Esophagus muscularis mucosa (tissue), 4 donors: ENCODE measurements at regions not wholly inside any gene's neighbourhood (a gene's known extent, or its start where the extent isn't known, plus 50 kb on each side); places are given as distances from the start of the nearest gene placed in this dataset.

Experiments
- DNase-seq: peaks from one replicate; pipeline ENCODE4 v3.0.0-alpha.2; 2017; ENCODE audit errors: extremely low spot score
- H3K27ac ChIP-seq, 4 donors: fragments of 200-600 bp; sonication (generic); replicated peaks in 1 of 4; 1 replicate in 3 of 4; 2 replicates in 1 of 4; pipeline ENCODE4 v1.5.1; 2016 to 2019; ENCODE audit warnings: mild to moderate bottlenecking in 1 of 4
- H3K27me3 ChIP-seq, 4 donors: fragments of 200-600 bp; sonication (generic); one replicate each; pipeline versions ENCODE4 v1.5.1 to v1.6.0; 2016 to 2019
- H3K36me3 ChIP-seq, 4 donors: fragments of 200-600 bp; sonication (generic); one replicate each; pipeline ENCODE4 v1.5.1; 2016 to 2019
- H3K4me1 ChIP-seq, 4 donors: fragments of 200-600 bp; sonication (generic); one replicate each; pipeline ENCODE4 v1.5.1; 2016 to 2019
- H3K4me3 ChIP-seq, 4 donors: fragments of 200-600 bp; sonication (generic); 1 replicate in 2 of 4; 2 replicates in 2 of 4; pipeline ENCODE4 v1.5.1; 2016 to 2019; ENCODE audit warnings: mild to moderate bottlenecking in 4 of 4, moderate library complexity in 1 of 4
- H3K9me3 ChIP-seq, 4 donors: fragments of 200-600 bp; sonication (generic); 1 replicate in 3 of 4; 2 replicates in 1 of 4; pipeline ENCODE4 v1.5.1; 2016 to 2019
- EP300 ChIP-seq: sonication (generic); formaldehyde crosslinking; IDR thresholded peaks from one replicate; pipeline ENCODE4 v1.6.1; 2017; ENCODE audit warnings: antibody characterized with exemption
- POLR2A ChIP-seq: fragments of 450-650 bp; IDR thresholded peaks from one replicate; pipeline ENCODE4 v1.6.1; 2017; ENCODE audit warnings: antibody characterized with exemption, moderate library complexity, mild to moderate bottlenecking, low read depth
- POLR2AphosphoS5 ChIP-seq, 2 donors: sonication (generic); formaldehyde crosslinking; IDR thresholded peaks; one replicate each; pipeline ENCODE4 v1.6.1; 2017; ENCODE audit warnings: antibody characterized with exemption in 2 of 2
- WGBS: methylation state at CpG from one replicate; pipeline ENCODE4 v1.1.5; 2018; 5-methylcytosine and 5-hydroxymethylcytosine counted together
- intact Hi-C: fragments of 100-400 bp; cut with DNase I; formaldehyde crosslinking; loops from one replicate; pipeline ENCODE4 v1.15.1; 2023
- TF ChIP-seq, protein P1 (sequence below), 3 experiments: fragments of 200-600 bp in 2 of 3; fragments of 450-650 bp in 1 of 3; sonication (generic) in 2 of 3; IDR thresholded peaks; one replicate each; pipeline ENCODE4 v1.5.1; 2017 to 2019; ENCODE audit warnings: antibody characterized with exemption in 3 of 3, mild to moderate bottlenecking in 2 of 3, moderate library complexity in 1 of 3

DNA sequence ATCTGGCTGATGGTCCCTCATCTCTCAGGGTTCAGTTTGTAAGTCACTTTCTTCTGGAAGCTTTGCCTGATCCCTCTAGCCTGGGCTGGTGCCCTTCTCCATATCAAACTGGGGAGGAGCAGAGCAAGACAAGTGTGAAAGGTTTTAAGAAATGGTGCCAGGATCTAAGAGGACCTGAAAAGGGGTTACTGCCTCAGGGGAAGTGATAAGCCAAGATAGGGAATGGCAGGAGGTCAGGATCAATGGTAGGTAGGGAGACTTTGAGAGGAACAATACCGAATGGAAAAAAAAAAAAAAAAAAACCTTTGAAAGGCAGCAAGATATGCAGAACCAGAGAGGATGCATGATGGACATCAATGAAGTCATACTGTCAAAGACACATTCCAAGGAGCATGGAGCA lies 67.5 kb upstream of the TLR4 start:
- Histone ChIP-seq H3K9me3 (no peaks in the 10 kb centered on the region), H3K4me1 (no peaks in the 10 kb centered on the region), H3K27ac (no peak overlapping the region), H3K27me3 (peaks cover 0 to 7% (median 0%) of the 10 kb centered on the region in 4 donors), H3K4me3 (no peak overlapping the region), H3K36me3 (no peaks in the 10 kb centered on the region)
- no peak for TF ChIP-seq EP300
- TF ChIP-seq, protein P1, sequence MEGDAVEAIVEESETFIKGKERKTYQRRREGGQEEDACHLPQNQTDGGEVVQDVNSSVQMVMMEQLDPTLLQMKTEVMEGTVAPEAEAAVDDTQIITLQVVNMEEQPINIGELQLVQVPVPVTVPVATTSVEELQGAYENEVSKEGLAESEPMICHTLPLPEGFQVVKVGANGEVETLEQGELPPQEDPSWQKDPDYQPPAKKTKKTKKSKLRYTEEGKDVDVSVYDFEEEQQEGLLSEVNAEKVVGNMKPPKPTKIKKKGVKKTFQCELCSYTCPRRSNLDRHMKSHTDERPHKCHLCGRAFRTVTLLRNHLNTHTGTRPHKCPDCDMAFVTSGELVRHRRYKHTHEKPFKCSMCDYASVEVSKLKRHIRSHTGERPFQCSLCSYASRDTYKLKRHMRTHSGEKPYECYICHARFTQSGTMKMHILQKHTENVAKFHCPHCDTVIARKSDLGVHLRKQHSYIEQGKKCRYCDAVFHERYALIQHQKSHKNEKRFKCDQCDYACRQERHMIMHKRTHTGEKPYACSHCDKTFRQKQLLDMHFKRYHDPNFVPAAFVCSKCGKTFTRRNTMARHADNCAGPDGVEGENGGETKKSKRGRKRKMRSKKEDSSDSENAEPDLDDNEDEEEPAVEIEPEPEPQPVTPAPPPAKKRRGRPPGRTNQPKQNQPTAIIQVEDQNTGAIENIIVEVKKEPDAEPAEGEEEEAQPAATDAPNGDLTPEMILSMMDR (IDR thresholded peaks at IDR 0.05), result no peak
- no peak for TF ChIP-seq POLR2A
- TF ChIP-seq POLR2AphosphoS5 (IDR thresholded peaks at IDR 0.05), result no peak
- 86% methylated on average over 1 of the region's 1 CpG for WGBS
- DNase-seq, result no peak
- intact Hi-C loops, result no loop called here

DNA sequence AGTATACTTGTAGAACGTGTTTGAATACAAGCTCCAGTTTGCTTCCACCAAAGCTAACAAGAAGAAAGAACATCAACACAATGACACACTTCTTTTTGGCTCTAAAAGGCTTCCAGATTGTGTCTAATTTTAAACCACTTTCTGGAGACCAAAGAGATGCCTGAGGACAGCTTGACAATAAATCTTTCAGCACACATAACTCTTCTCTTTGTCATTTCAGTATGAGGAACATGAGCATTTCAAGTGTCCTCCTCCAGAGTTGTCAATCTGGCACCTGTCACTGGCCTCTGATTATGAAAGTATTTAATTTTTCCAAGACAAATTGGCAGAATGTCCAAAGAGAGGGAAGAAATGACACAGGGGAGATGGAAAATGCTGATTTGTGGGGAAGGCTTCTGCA lies 79.0 kb upstream of the TLR4 start:
- TF ChIP-seq EP300, result no peak
- TF ChIP-seq POLR2A, result no peak
- TF ChIP-seq, protein P1 (IDR thresholded peaks at IDR 0.05), result no peak
- no peak for TF ChIP-seq POLR2AphosphoS5 (IDR thresholded peaks at IDR 0.05)
- WGBS, result 89% methylated on average over 1 of the region's 1 CpG
- peaks cover 0 to 35% (median 26%) of the 10 kb centered on the region in 4 donors for H3K9me3 ChIP-seq
- no peak overlapping the region for H3K27ac ChIP-seq
- no peak overlapping the region for H3K4me3 ChIP-seq
- intact Hi-C loops, result no loop called here
- no peaks in the 10 kb centered on the region for H3K27me3 ChIP-seq
- no peak for DNase-seq
- no peaks in the 10 kb centered on the region for H3K4me1 ChIP-seq
- no peaks in the 10 kb centered on the region for H3K36me3 ChIP-seq

DNA sequence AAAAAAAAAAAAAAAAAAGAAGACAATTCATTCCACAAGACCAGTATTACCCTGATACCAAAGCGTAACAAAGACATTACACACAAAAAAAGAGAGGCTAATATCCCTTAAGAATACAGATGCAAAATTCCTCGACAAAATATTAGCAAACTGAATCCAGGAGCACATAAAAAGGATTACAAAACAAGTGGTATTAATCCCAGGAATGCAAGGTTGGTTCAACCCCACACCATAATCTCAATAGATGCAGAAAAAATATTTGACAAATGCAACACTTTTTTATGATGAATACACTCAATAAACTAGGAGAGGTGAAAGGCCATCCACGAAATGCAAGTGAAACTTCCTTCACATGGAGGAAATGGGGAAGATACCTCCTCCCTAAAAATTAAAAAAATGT lies 80.1 kb upstream of the TLR4 start:
- 77% methylated on average over 3 of the region's 3 CpGs for WGBS
- no peak overlapping the region for H3K4me3 ChIP-seq
- H3K27me3 ChIP-seq, result no peaks in the 10 kb centered on the region
- no peak for DNase-seq
- H3K9me3 ChIP-seq, result peaks cover 0 to 35% (median 26%) of the 10 kb centered on the region in 4 donors
- TF ChIP-seq EP300 (no peak), POLR2A (no peak), POLR2AphosphoS5 (IDR thresholded peaks at IDR 0.05) (no peak)
- TF ChIP-seq, protein P1 (IDR thresholded peaks at IDR 0.05), result no peak
- intact Hi-C loops, result no loop called here
- H3K36me3 ChIP-seq, result no peaks in the 10 kb centered on the region
- no peak overlapping the region for H3K27ac ChIP-seq
- no peaks in the 10 kb centered on the region for H3K4me1 ChIP-seq

DNA sequence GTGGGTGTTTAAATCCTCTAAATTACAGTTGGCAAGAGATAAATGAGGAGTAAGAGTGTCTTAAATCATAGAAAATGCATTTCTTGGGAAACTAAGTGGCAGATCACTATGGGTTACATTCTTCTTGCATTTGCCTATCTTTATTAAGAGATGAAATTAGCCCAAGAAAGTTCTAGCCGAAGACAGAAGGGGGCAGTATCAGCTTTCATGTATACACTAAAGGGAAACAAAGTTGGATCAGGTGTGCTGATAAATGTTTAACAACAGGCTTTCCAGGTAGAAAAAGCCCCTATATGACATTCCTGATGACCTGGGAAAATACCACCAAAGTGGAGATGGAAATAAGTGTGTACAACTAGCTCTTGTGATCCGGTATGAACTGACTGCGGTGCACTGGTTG lies 81.9 kb upstream of the TLR4 start:
- WGBS, result 82% methylated on average over 3 of the region's 3 CpGs
- no peak overlapping the region for H3K4me3 ChIP-seq
- intact Hi-C loops, result no loop called here
- H3K4me1 ChIP-seq, result no peaks in the 10 kb centered on the region
- TF ChIP-seq POLR2A (no peak), POLR2AphosphoS5 (IDR thresholded peaks at IDR 0.05) (no peak), EP300 (no peak)
- TF ChIP-seq, protein P1 (IDR thresholded peaks at IDR 0.05), result no peak
- H3K9me3 ChIP-seq, result peaks cover 0 to 35% (median 26%) of the 10 kb centered on the region in 4 donors
- no peaks in the 10 kb centered on the region for H3K27me3 ChIP-seq
- H3K27ac ChIP-seq, result no peak overlapping the region
- no peaks in the 10 kb centered on the region for H3K36me3 ChIP-seq
- DNase-seq, result no peak

DNA sequence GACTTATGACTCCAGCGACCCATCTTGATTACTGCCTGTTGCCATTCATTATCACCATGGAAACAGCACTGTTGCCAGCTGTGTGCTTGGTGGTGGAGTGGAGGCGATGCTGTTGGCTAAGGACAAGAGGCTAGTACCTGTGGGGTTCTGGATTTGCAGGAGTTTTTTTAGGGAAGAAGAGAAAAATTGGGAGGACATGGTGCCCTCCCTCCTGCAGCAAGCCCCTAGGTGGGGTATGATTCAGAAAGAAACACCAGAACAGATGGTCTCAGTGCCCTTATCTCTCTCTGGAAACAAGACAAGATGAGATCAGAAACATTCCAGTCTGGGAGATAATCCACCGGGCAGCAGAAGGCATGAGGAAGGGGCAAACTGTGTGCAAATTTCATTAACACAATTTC lies 87.8 kb upstream of the TLR4 start:
- no peak for DNase-seq
- TF ChIP-seq POLR2AphosphoS5 (IDR thresholded peaks at IDR 0.05) (no peak), POLR2A (no peak), EP300 (no peak)
- TF ChIP-seq, protein P1 (IDR thresholded peaks at IDR 0.05), result no peak
- WGBS, result 54% methylated on average over 3 of the region's 3 CpGs
- no peaks in the 10 kb centered on the region for H3K4me1 ChIP-seq
- no peak overlapping the region for H3K27ac ChIP-seq
- no peaks in the 10 kb centered on the region for H3K9me3 ChIP-seq
- peaks cover 0 to 9% (median 0%) of the 10 kb centered on the region in 4 donors for H3K27me3 ChIP-seq
- intact Hi-C loops, result no loop called here
- H3K4me3 ChIP-seq, result no peak overlapping the region
- H3K36me3 ChIP-seq, result no peaks in the 10 kb centered on the region
